A673 (cell line): ENCODE measurements at regions not wholly inside any gene's neighbourhood (a gene's known extent, or its start where the extent isn't known, plus 50 kb on each side); places are given as distances from the start of the nearest gene placed in this dataset.
A peak's percentile ranks its signal among the peaks of the same experiment; 100 is the strongest.

Experiments used
- BruUV-seq: library from RNA; stranded (reverse); fragments of 400-500 nt; replicated peaks from 2 replicates; lab custom pipeline; 2021; lab: Mats Ljungman, UMichigan
- CTCF ChIA-PET: fragments of 300-600 bp; sonication (Branson Sonifier 250); formaldehyde crosslinking; loops from one replicate; lab custom pipeline; 2022; ENCODE audit warnings: antibody characterized with exemption; lab: Charles Lee
- POLR2A ChIA-PET: fragments of 300-600 bp; sonication (Branson Sonifier 250); formaldehyde crosslinking; loops from one replicate; lab custom pipeline; 2022; ENCODE audit warnings: antibody characterized with exemption; ENCODE audit not compliant: low non-redundant PET; lab: Charles Lee
- DNase-seq: peaks from one replicate; pipeline ENCODE4 v3.0.0-alpha.2; 2015; ENCODE audit warnings: low spot score
- H3K27ac ChIP-seq: fragments of 200-600 bp; sonication (generic); 2 replicates; pipeline ENCODE4 v1.5.1; 2016; ENCODE audit warnings: mixed run types, low read depth, mild to moderate bottlenecking, mixed read lengths, antibody characterized with exemption, low read length; ENCODE audit not compliant: poor library complexity, severe bottlenecking
- H3K27me3 ChIP-seq: fragments of 200-600 bp; sonication (generic); replicated peaks from 2 replicates; pipeline ENCODE4 v1.6.1; 2017; ENCODE audit warnings: mixed run types, low read depth, mild to moderate bottlenecking, mixed read lengths, antibody characterized with exemption, low read length; ENCODE audit not compliant: insufficient read depth, poor library complexity
- H3K36me3 ChIP-seq: fragments of 200-600 bp; sonication (generic); 2 replicates; pipeline ENCODE4 v1.6.1; 2016; ENCODE audit warnings: mixed run types, mild to moderate bottlenecking, mixed read lengths, antibody characterized with exemption, low read length; ENCODE audit not compliant: insufficient read depth, poor library complexity, severe bottlenecking
- H3K4me1 ChIP-seq: fragments of 200-600 bp; sonication (generic); 2 replicates; pipeline ENCODE4 v1.6.1; 2017; ENCODE audit warnings: mixed run types, mild to moderate bottlenecking, mixed read lengths, antibody characterized with exemption, low read length; ENCODE audit not compliant: insufficient read depth, poor library complexity, severe bottlenecking
- H3K4me3 ChIP-seq: fragments of 200-600 bp; sonication (generic); 2 replicates; pipeline ENCODE4 v1.5.1; 2016; ENCODE audit warnings: low read depth, mixed run types, mild to moderate bottlenecking, mixed read lengths, low read length; ENCODE audit not compliant: poor library complexity, severe bottlenecking
- H3K9me3 ChIP-seq: fragments of 200-600 bp; sonication (generic); 2 replicates; pipeline ENCODE4 v1.6.1; 2016; ENCODE audit warnings: mixed run types, low read depth, mild to moderate bottlenecking, mixed read lengths, antibody characterized with exemption, low read length; ENCODE audit not compliant: poor library complexity, severe bottlenecking
- EZH2 ChIP-seq: fragments of 200-600 bp; sonication (generic); IDR thresholded peaks from 2 replicates; pipeline ENCODE4 v1.6.1; 2017; ENCODE audit warnings: borderline replicate concordance, low read depth, mild to moderate bottlenecking, mixed read lengths, antibody characterized with exemption, low read length; ENCODE audit not compliant: poor library complexity, severe bottlenecking
- intact Hi-C: fragments of 100-400 bp; cut with micrococcal nuclease; formaldehyde crosslinking; loops from one replicate; pipeline ENCODE4 v1.10.0; 2022; ENCODE audit not compliant: unreplicated experiment
- TF ChIP-seq, protein P1 (sequence below): fragments of 300-800, 200-600 bp; sonication (generic); conservative IDR thresholded peaks from 2 replicates; pipeline ENCODE4 v1.5.1; 2017; ENCODE audit warnings: low read depth, mild to moderate bottlenecking, antibody characterized with exemption, low read length, moderate library complexity, mixed read lengths

GRCh38 chr7:24019841-24020240 is 264.1 kb upstream of the NPY start:
- Histone ChIP-seq H3K4me3 (no peak overlapping the region), H3K4me1 (peaks cover 8% of the 10 kb centered on the region), H3K27ac (no peak overlapping the region), H3K9me3 (no peaks in the 10 kb centered on the region), H3K36me3 (no peaks in the 10 kb centered on the region), H3K27me3 (no peaks in the 10 kb centered on the region)
- ChIA-PET POLR2A (no interaction called here), CTCF (no interaction called here)
- no TSS peak for BruUV-seq
- intact Hi-C loops: no loop called here
- no peak for DNase-seq
- TF ChIP-seq, protein P1, sequence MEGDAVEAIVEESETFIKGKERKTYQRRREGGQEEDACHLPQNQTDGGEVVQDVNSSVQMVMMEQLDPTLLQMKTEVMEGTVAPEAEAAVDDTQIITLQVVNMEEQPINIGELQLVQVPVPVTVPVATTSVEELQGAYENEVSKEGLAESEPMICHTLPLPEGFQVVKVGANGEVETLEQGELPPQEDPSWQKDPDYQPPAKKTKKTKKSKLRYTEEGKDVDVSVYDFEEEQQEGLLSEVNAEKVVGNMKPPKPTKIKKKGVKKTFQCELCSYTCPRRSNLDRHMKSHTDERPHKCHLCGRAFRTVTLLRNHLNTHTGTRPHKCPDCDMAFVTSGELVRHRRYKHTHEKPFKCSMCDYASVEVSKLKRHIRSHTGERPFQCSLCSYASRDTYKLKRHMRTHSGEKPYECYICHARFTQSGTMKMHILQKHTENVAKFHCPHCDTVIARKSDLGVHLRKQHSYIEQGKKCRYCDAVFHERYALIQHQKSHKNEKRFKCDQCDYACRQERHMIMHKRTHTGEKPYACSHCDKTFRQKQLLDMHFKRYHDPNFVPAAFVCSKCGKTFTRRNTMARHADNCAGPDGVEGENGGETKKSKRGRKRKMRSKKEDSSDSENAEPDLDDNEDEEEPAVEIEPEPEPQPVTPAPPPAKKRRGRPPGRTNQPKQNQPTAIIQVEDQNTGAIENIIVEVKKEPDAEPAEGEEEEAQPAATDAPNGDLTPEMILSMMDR: no peak
- no peak for TF ChIP-seq EZH2

- Histone ChIP-seq H3K27me3 (no peaks in the 10 kb centered on the region), H3K4me1 (peaks cover 21% of the 10 kb centered on the region), H3K9me3 (no peaks in the 10 kb centered on the region), H3K36me3 (no peaks in the 10 kb centered on the region), H3K27ac (peak overlapping the region; percentile 55), H3K4me3 (no peak overlapping the region)
- BruUV-seq: no TSS peak
- POLR2A ChIA-PET: no interaction called here
- peak; percentile 83 for DNase-seq
- CTCF ChIA-PET: no interaction called here
- TF ChIP-seq, protein P1: no peak
- TF ChIP-seq EZH2: no peak
- intact Hi-C loops: no loop called here
Measured at GRCh38 chr7:24024276-24025068, 259.5 kb upstream of the NPY start.

GRCh38 chr7:24025094-24025493 is 258.9 kb upstream of the NPY start:
- no peaks in the 10 kb centered on the region for H3K9me3 ChIP-seq
- intact Hi-C loops: no loop called here
- no TSS peak for BruUV-seq
- ChIA-PET POLR2A (no interaction called here), CTCF (no interaction called here)
- no peak for TF ChIP-seq EZH2
- TF ChIP-seq, protein P1: no peak
- DNase-seq: peak; percentile 87
- no peaks in the 10 kb centered on the region for H3K27me3 ChIP-seq
- no peaks in the 10 kb centered on the region for H3K36me3 ChIP-seq
- H3K4me1 ChIP-seq: peaks cover 21% of the 10 kb centered on the region
- H3K27ac ChIP-seq: peak overlapping the region; percentile 55
- no peak overlapping the region for H3K4me3 ChIP-seq
